ENCODE measurements at regions not wholly inside any gene's neighbourhood (a gene's known extent, or its start where the extent isn't known, plus 50 kb on each side); places are given as distances from the start of the nearest gene placed in this dataset.
A peak's percentile ranks its signal among the peaks of the same experiment; 100 is the strongest.

- Histone ChIP-seq H3K27me3 (ENCODE audit: control insufficient read depth in 3 of 3, insufficient read depth in 3 of 3, low read depth in 1 of 3, low read length in 3 of 3) (no peaks in the 10 kb centered on the region), H3K36me3 (replicated peaks in 1 of 2; ENCODE audit: control insufficient read depth in 2 of 2, insufficient read depth in 2 of 2, low read length in 2 of 2) (no peaks in the 10 kb centered on the region), H2AFZ (ENCODE audit: low read length) (no peak overlapping the region), H2BK12ac (ENCODE audit: low read length) (no peak overlapping the region), H3K9me3 (replicated peaks in 1 of 2; ENCODE audit: control insufficient read depth in 2 of 2, insufficient read depth in 1 of 2, low read depth in 1 of 2, low read length in 2 of 2) (no peaks in the 10 kb centered on the region), H3K14ac (ENCODE audit: low read length) (no peak overlapping the region), H2AK5ac (ENCODE audit: low read depth, low read length) (no peak overlapping the region), H3K4me1 (ENCODE audit: control insufficient read depth in 2 of 2, insufficient read depth in 1 of 2, low read depth in 1 of 2, low read length in 2 of 2) (peaks cover 12 to 17% of the 10 kb centered on the region in 2 donors), H3K4ac (ENCODE audit: low read length) (no peak overlapping the region), H3K27ac (replicated peaks; ENCODE audit: low read length) (no peak overlapping the region), H3K79me1 (ENCODE audit: low read depth, low read length) (no peaks in the 10 kb centered on the region), H4K91ac (ENCODE audit: low read depth, low read length, poor library complexity) (no peak overlapping the region), H4K8ac (ENCODE audit: low read depth, low read length) (no peak overlapping the region), H2BK5ac (ENCODE audit: low read length) (no peak overlapping the region), H3K18ac (ENCODE audit: low read length) (no peak overlapping the region), H2BK120ac (ENCODE audit: low read depth, low read length) (no peak overlapping the region), H3K4me2 (ENCODE audit: insufficient read depth, low read length, poor library complexity, severe bottlenecking) (no peak overlapping the region), H2BK15ac (ENCODE audit: low read length) (no peak overlapping the region), H3K4me3 (ENCODE audit: low read length in 2 of 2) (no peak overlapping the region), H3K9ac (ENCODE audit: low read depth, low read length, poor library complexity) (no peak overlapping the region), H3K23ac (ENCODE audit: low read depth, low read length, poor library complexity) (no peak overlapping the region)
- DNase-seq (ENCODE audit: low spot score): no peak
- no CpG with 5 or more reads among the region's 4 CpGs for WGBS, 2 donors (ENCODE audit: extremely low coverage in 2 of 2, insufficient read length in 2 of 2, insufficient replicate concordance in 1 of 2)
Measured at GRCh38 chr1:199687321-199687720, 340.2 kb upstream of the NR5A2 start.

- H3K79me1 ChIP-seq (ENCODE audit: low read depth, low read length): no peaks in the 10 kb centered on the region
- H4K91ac ChIP-seq (ENCODE audit: low read depth, low read length, poor library complexity): no peak overlapping the region
- H3K4me1 ChIP-seq (ENCODE audit: control insufficient read depth in 2 of 2, insufficient read depth in 1 of 2, low read depth in 1 of 2, low read length in 2 of 2): peaks cover 12 to 17% of the 10 kb centered on the region in 2 donors
- H2BK15ac ChIP-seq (ENCODE audit: low read length): no peak overlapping the region
- no peak overlapping the region for H3K4ac ChIP-seq (ENCODE audit: low read length)
- no peak for DNase-seq (ENCODE audit: low spot score)
- no peak overlapping the region for H3K23ac ChIP-seq (ENCODE audit: low read depth, low read length, poor library complexity)
- H3K4me2 ChIP-seq (ENCODE audit: insufficient read depth, low read length, poor library complexity, severe bottlenecking): no peak overlapping the region
- no peaks in the 10 kb centered on the region for H3K27me3 ChIP-seq (ENCODE audit: control insufficient read depth in 3 of 3, insufficient read depth in 3 of 3, low read depth in 1 of 3, low read length in 3 of 3)
- H2BK5ac ChIP-seq (ENCODE audit: low read length): no peak overlapping the region
- no peak overlapping the region for H3K9ac ChIP-seq (ENCODE audit: low read depth, low read length, poor library complexity)
- no peak overlapping the region for H2BK120ac ChIP-seq (ENCODE audit: low read depth, low read length)
- no peaks in the 10 kb centered on the region for H3K36me3 ChIP-seq (replicated peaks in 1 of 2; ENCODE audit: control insufficient read depth in 2 of 2, insufficient read depth in 2 of 2, low read length in 2 of 2)
- H2BK12ac ChIP-seq (ENCODE audit: low read length): no peak overlapping the region
- no peak overlapping the region for H2AK5ac ChIP-seq (ENCODE audit: low read depth, low read length)
- no peaks in the 10 kb centered on the region for H3K9me3 ChIP-seq (replicated peaks in 1 of 2; ENCODE audit: control insufficient read depth in 2 of 2, insufficient read depth in 1 of 2, low read depth in 1 of 2, low read length in 2 of 2)
- H2AFZ ChIP-seq (ENCODE audit: low read length): no peak overlapping the region
- H3K18ac ChIP-seq (ENCODE audit: low read length): no peak overlapping the region
- no peak overlapping the region for H3K27ac ChIP-seq (replicated peaks; ENCODE audit: low read length)
- no peak overlapping the region for H4K8ac ChIP-seq (ENCODE audit: low read depth, low read length)
- no peak overlapping the region for H3K14ac ChIP-seq (ENCODE audit: low read length)
- no peak overlapping the region for H3K4me3 ChIP-seq (ENCODE audit: low read length in 2 of 2)
- no CpG with 5 or more reads among the region's 3 CpGs for WGBS, 2 donors (ENCODE audit: extremely low coverage in 2 of 2, insufficient read length in 2 of 2, insufficient replicate concordance in 1 of 2)
Measured at GRCh38 chr1:199688133-199688676, 339.3 kb upstream of the NR5A2 start.

GRCh38 chr1:199688774-199689173, 338.7 kb upstream of the NR5A2 start:
- Histone ChIP-seq H2BK15ac (ENCODE audit: low read length) (no peak overlapping the region), H3K4me1 (ENCODE audit: control insufficient read depth in 2 of 2, insufficient read depth in 1 of 2, low read depth in 1 of 2, low read length in 2 of 2) (peaks cover 12 to 17% of the 10 kb centered on the region in 2 donors), H3K18ac (ENCODE audit: low read length) (no peak overlapping the region), H3K9me3 (replicated peaks in 1 of 2; ENCODE audit: control insufficient read depth in 2 of 2, insufficient read depth in 1 of 2, low read depth in 1 of 2, low read length in 2 of 2) (no peaks in the 10 kb centered on the region), H4K8ac (ENCODE audit: low read depth, low read length) (no peak overlapping the region), H3K36me3 (replicated peaks in 1 of 2; ENCODE audit: control insufficient read depth in 2 of 2, insufficient read depth in 2 of 2, low read length in 2 of 2) (no peaks in the 10 kb centered on the region), H3K9ac (ENCODE audit: low read depth, low read length, poor library complexity) (no peak overlapping the region), H2BK120ac (ENCODE audit: low read depth, low read length) (no peak overlapping the region), H2AFZ (ENCODE audit: low read length) (no peak overlapping the region), H3K14ac (ENCODE audit: low read length) (no peak overlapping the region), H3K4me2 (ENCODE audit: insufficient read depth, low read length, poor library complexity, severe bottlenecking) (no peak overlapping the region), H2AK5ac (ENCODE audit: low read depth, low read length) (no peak overlapping the region), H3K4ac (ENCODE audit: low read length) (no peak overlapping the region), H3K27me3 (ENCODE audit: control insufficient read depth in 3 of 3, insufficient read depth in 3 of 3, low read depth in 1 of 3, low read length in 3 of 3) (no peaks in the 10 kb centered on the region), H2BK12ac (ENCODE audit: low read length) (no peak overlapping the region), H4K91ac (ENCODE audit: low read depth, low read length, poor library complexity) (no peak overlapping the region), H3K27ac (replicated peaks; ENCODE audit: low read length) (no peak overlapping the region), H3K23ac (ENCODE audit: low read depth, low read length, poor library complexity) (no peak overlapping the region), H3K79me1 (ENCODE audit: low read depth, low read length) (no peaks in the 10 kb centered on the region), H2BK5ac (ENCODE audit: low read length) (no peak overlapping the region), H3K4me3 (ENCODE audit: low read length in 2 of 2) (no peak overlapping the region)
- DNase-seq (ENCODE audit: low spot score): no peak

- Histone ChIP-seq H3K79me1 (ENCODE audit: low read depth, low read length) (no peaks in the 10 kb centered on the region), H3K9ac (ENCODE audit: low read depth, low read length, poor library complexity) (no peak overlapping the region), H3K23ac (ENCODE audit: low read depth, low read length, poor library complexity) (no peak overlapping the region), H2BK15ac (ENCODE audit: low read length) (no peak overlapping the region), H3K9me3 (replicated peaks in 1 of 2; ENCODE audit: control insufficient read depth in 2 of 2, insufficient read depth in 1 of 2, low read depth in 1 of 2, low read length in 2 of 2) (no peaks in the 10 kb centered on the region), H2BK12ac (ENCODE audit: low read length) (no peak overlapping the region), H4K8ac (ENCODE audit: low read depth, low read length) (no peak overlapping the region), H3K4me2 (ENCODE audit: insufficient read depth, low read length, poor library complexity, severe bottlenecking) (no peak overlapping the region), H3K27me3 (ENCODE audit: control insufficient read depth in 3 of 3, insufficient read depth in 3 of 3, low read depth in 1 of 3, low read length in 3 of 3) (no peaks in the 10 kb centered on the region), H3K4ac (ENCODE audit: low read length) (no peak overlapping the region), H2BK5ac (ENCODE audit: low read length) (no peak overlapping the region), H3K14ac (ENCODE audit: low read length) (no peak overlapping the region), H2AK5ac (ENCODE audit: low read depth, low read length) (no peak overlapping the region), H3K18ac (ENCODE audit: low read length) (peak overlapping the region; percentile 77), H4K91ac (ENCODE audit: low read depth, low read length, poor library complexity) (no peak overlapping the region), H2BK120ac (ENCODE audit: low read depth, low read length) (no peak overlapping the region), H3K4me1 (ENCODE audit: control insufficient read depth in 2 of 2, insufficient read depth in 1 of 2, low read depth in 1 of 2, low read length in 2 of 2) (peaks cover 12 to 17% of the 10 kb centered on the region in 2 donors), H3K36me3 (replicated peaks in 1 of 2; ENCODE audit: control insufficient read depth in 2 of 2, insufficient read depth in 2 of 2, low read length in 2 of 2) (no peaks in the 10 kb centered on the region), H3K27ac (replicated peaks; ENCODE audit: low read length) (no peak overlapping the region), H2AFZ (ENCODE audit: low read length) (no peak overlapping the region), H3K4me3 (ENCODE audit: low read length in 2 of 2) (no peak overlapping the region)
- WGBS, 2 donors (ENCODE audit: extremely low coverage in 2 of 2, insufficient read length in 2 of 2, insufficient replicate concordance in 1 of 2): no CpG with 5 or more reads among the region's 1 CpG
- no peak for DNase-seq (ENCODE audit: low spot score)
Measured at GRCh38 chr1:199690496-199690895, 337.0 kb upstream of the NR5A2 start.
